Ascending aorta (tissue), 2 donors: ENCODE measurements at regions not wholly inside any gene's neighbourhood (a gene's known extent, or its start where the extent isn't known, plus 50 kb on each side); places are given as distances from the start of the nearest gene placed in this dataset.

ENCODE experiments used
- DNase-seq, 2 donors: peaks; one replicate each; pipeline ENCODE4 v3.0.0-alpha.2; 2019; ENCODE audit warnings: low spot score in 2 of 2
- H3K27ac ChIP-seq, 2 donors: fragments of 200-600 bp; sonication (generic); one replicate each; pipeline ENCODE4 v1.5.1; 2016 to 2017; ENCODE audit warnings: mild to moderate bottlenecking in 1 of 2
- H3K27me3 ChIP-seq: fragments of 200-600 bp; sonication (generic); one replicate; pipeline ENCODE4 v1.5.1; 2017
- H3K36me3 ChIP-seq, 2 donors: fragments of 200-600 bp; sonication (generic); one replicate each; pipeline ENCODE4 v1.5.1; 2016
- H3K4me1 ChIP-seq, 2 donors: fragments of 200-600 bp; sonication (generic); one replicate each; pipeline ENCODE4 v1.5.1; 2016 to 2017; ENCODE audit warnings: mild to moderate bottlenecking in 1 of 2
- H3K4me3 ChIP-seq, 2 donors: fragments of 200-600 bp; sonication (generic); one replicate each; pipeline ENCODE4 v1.5.1; 2016 to 2017; ENCODE audit warnings: mild to moderate bottlenecking in 1 of 2
- H3K9me3 ChIP-seq, 2 donors: fragments of 200-600 bp; sonication (generic); one replicate each; pipeline ENCODE4 v1.5.1; 2016
- intact Hi-C: fragments of 100-400 bp; cut with DNase I; formaldehyde crosslinking; loops from one replicate; pipeline ENCODE4 v1.15.1; 2023
- TF ChIP-seq, protein P1 (sequence below), 3 experiments: fragments of 200-600 bp in 2 of 3; fragments of 450-650 bp in 1 of 3; sonication (generic) in 2 of 3; IDR thresholded peaks; one replicate each; pipeline ENCODE4 v1.5.1; 2016 to 2019; ENCODE audit warnings: antibody characterized with exemption in 3 of 3, mild to moderate bottlenecking in 1 of 3, moderate library complexity in 1 of 3

DNA sequence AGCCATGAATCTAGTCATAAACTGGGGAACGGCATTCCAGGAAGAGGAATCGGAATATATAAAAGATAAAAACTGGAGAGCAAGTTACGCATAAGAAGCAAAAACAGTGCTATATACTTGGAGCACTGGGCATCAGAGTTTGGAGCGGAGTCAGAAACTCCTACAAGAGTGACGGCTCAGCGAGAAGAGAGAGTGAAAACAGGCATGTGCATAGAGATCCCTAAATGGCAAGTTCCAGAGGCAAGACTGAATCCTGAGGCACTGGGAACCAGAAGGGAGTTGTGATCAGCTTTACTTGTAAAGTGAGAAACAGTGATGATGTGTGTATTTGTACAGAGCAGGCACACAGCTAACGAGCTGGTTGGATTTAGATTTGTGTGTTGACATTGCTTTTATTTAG, 514.4 kb upstream of the TNC start:
- H3K4me1 ChIP-seq: peaks cover 0 to 10% of the 10 kb centered on the region in 2 donors
- intact Hi-C loops: no loop called here
- H3K9me3 ChIP-seq: no peaks in the 10 kb centered on the region
- H3K36me3 ChIP-seq: no peaks in the 10 kb centered on the region
- DNase-seq: no peak
- TF ChIP-seq, protein P1, sequence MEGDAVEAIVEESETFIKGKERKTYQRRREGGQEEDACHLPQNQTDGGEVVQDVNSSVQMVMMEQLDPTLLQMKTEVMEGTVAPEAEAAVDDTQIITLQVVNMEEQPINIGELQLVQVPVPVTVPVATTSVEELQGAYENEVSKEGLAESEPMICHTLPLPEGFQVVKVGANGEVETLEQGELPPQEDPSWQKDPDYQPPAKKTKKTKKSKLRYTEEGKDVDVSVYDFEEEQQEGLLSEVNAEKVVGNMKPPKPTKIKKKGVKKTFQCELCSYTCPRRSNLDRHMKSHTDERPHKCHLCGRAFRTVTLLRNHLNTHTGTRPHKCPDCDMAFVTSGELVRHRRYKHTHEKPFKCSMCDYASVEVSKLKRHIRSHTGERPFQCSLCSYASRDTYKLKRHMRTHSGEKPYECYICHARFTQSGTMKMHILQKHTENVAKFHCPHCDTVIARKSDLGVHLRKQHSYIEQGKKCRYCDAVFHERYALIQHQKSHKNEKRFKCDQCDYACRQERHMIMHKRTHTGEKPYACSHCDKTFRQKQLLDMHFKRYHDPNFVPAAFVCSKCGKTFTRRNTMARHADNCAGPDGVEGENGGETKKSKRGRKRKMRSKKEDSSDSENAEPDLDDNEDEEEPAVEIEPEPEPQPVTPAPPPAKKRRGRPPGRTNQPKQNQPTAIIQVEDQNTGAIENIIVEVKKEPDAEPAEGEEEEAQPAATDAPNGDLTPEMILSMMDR (IDR thresholded peaks at IDR 0.05): no peak
- no peak overlapping the region for H3K4me3 ChIP-seq
- peak overlapping the region; percentile 41 to 46 for H3K27ac ChIP-seq
- no peaks in the 10 kb centered on the region for H3K27me3 ChIP-seq

DNA sequence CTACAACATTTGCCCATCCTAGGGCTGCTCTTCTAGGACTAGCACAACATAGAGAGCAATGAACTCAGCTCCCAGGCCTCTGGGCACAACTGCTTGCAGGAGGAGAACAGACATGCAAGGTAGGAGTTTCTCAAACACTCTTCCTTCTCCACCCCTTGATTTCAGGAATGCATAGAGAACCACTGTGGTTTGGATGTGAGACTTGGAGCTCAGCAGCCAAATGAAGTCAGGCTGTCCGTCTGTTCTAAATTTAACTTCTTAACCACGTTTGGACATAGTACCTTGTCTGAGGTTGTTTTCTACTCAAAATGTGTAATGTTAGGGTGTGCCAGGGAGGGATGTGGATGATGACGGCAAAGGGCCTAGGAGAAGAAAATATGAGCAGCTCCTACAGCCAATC, 515.1 kb upstream of the TNC start:
- Histone ChIP-seq H3K27me3 (no peaks in the 10 kb centered on the region), H3K4me3 (no peak overlapping the region), H3K36me3 (no peaks in the 10 kb centered on the region), H3K27ac (peak overlapping the region; percentile 41 to 46), H3K4me1 (peaks cover 0 to 13% of the 10 kb centered on the region in 2 donors), H3K9me3 (no peaks in the 10 kb centered on the region)
- TF ChIP-seq, protein P1 (IDR thresholded peaks at IDR 0.05): no peak
- intact Hi-C loops: no loop called here
- DNase-seq: no peak

DNA sequence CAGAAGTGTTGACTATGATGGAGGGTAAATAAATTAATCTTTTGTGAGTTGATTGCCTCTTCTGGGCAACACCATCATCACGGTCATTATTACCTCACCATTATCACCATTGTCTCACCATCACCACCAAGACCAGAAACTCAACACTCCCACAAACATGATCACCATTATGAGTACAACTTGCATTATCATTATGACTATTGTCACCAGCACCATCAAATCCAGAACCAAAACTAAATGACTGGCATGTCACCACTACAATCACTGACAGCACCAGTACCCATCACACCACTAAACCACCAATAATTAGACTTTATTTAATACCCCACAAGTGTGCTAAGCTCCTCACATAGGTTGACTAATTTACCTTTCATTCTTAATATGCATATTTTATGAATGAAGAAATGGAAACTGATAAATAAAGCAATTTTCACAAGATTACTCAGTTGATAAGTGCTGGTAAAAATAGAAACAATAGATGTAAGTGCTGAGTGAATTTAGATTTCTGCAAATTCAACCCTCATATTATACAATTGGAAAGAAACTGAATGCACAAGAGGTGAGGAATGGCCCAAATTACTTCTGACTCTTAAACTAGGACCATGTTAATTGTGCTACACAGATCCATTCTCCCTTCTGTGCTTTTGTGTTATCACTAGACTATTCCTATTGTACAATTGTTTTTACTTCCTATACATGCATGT, 517.8 kb upstream of the PAPPA start:
- intact Hi-C loops: no loop called here
- Histone ChIP-seq H3K4me1 (peaks cover 0 to 13% of the 10 kb centered on the region in 2 donors), H3K27ac (no peak overlapping the region), H3K27me3 (no peaks in the 10 kb centered on the region), H3K9me3 (no peaks in the 10 kb centered on the region), H3K36me3 (no peaks in the 10 kb centered on the region), H3K4me3 (no peak overlapping the region)
- TF ChIP-seq, protein P1 (IDR thresholded peaks at IDR 0.05): no peak
- DNase-seq: no peak

DNA sequence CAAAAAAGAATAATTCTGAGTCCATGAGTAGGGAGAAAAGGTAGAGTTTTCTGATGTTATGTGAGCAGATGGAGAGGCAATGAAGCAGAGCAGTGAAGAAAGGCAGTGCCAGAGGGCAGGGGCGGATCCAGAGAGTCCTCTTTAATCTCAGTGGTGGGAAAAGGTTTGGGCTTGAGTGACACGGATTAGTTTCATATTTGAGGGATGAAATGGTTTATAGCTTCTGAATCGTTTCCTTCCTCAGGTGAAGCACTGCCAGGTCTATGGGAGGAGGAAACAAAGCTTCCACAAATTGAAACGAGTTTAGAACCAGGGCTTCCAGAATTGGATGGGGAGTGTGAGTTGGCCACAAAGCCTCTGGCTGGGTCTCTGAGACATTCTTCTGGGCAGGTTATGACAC, 517.0 kb upstream of the PAPPA start:
- Histone ChIP-seq H3K36me3 (no peaks in the 10 kb centered on the region), H3K9me3 (no peaks in the 10 kb centered on the region), H3K4me3 (no peak overlapping the region), H3K4me1 (peaks cover 0 to 13% of the 10 kb centered on the region in 2 donors), H3K27me3 (no peaks in the 10 kb centered on the region), H3K27ac (no peak overlapping the region)
- no peak for DNase-seq
- intact Hi-C loops: no loop called here
- TF ChIP-seq, protein P1 (IDR thresholded peaks at IDR 0.05): no peak

DNA sequence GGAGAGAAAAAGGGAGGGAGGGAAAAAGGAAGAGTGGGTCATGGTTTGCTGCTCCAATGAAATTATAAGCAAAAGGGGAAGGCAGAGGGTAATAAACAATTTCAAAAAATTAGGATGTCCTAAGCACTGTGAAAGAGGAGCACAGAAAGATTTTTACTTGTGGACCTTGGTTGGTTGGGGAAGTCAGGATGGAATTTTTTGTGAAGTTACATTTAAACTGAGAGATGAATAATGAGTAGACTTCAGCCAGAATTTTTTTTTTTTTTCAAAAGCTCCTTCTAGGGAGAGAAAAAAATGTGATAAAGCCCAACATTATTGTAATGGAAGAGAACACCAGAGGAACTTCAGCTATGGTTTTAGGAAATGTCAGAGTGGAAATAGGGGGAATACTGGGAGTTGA, 515.9 kb upstream of the PAPPA start:
- TF ChIP-seq, protein P1 (IDR thresholded peaks at IDR 0.05): no peak
- Histone ChIP-seq H3K4me3 (no peak overlapping the region), H3K4me1 (peaks cover 0 to 13% of the 10 kb centered on the region in 2 donors), H3K27ac (peak overlapping the region in 1 of 2 donors; percentile 52), H3K36me3 (no peaks in the 10 kb centered on the region), H3K27me3 (no peaks in the 10 kb centered on the region), H3K9me3 (no peaks in the 10 kb centered on the region)
- intact Hi-C loops: no loop called here
- no peak for DNase-seq
